ENCODE measurements at regions not wholly inside any gene's neighbourhood (a gene's known extent, or its start where the extent isn't known, plus 50 kb on each side); places are given as distances from the start of the nearest gene placed in this dataset.
"Not testable (repeated sequence)": the region's sequence is repeated elsewhere in the genome, so short reads cannot be mapped to it uniquely, and the experiment has no call there.

DNA sequence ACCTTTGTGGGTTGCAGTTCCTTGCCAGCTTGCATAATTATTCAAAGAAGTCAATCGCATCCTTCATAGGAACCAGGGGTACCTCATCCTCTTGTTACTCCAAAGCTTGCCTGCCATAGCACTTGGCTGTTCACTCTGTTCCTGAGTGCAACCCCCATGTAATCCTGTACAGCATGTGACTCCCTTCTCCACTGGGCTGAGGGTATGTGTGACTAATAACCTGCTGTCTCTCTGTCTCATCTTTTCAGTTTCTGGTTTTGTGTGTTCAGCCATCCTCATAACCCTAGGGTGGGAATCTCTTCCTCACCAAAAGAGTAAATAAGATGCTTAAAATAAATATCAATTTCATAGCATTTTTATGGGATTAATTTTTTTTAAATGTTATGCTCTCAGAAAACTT lies 351.9 kb downstream of the S1PR1 start:
- TF ChIP-seq, protein P1, sequence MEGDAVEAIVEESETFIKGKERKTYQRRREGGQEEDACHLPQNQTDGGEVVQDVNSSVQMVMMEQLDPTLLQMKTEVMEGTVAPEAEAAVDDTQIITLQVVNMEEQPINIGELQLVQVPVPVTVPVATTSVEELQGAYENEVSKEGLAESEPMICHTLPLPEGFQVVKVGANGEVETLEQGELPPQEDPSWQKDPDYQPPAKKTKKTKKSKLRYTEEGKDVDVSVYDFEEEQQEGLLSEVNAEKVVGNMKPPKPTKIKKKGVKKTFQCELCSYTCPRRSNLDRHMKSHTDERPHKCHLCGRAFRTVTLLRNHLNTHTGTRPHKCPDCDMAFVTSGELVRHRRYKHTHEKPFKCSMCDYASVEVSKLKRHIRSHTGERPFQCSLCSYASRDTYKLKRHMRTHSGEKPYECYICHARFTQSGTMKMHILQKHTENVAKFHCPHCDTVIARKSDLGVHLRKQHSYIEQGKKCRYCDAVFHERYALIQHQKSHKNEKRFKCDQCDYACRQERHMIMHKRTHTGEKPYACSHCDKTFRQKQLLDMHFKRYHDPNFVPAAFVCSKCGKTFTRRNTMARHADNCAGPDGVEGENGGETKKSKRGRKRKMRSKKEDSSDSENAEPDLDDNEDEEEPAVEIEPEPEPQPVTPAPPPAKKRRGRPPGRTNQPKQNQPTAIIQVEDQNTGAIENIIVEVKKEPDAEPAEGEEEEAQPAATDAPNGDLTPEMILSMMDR (IDR thresholded peaks at IDR 0.05), result no peak
- TF ChIP-seq EZH2 (IDR thresholded peaks at IDR 0.05), result no peak
- no peak for TF ChIP-seq EZH2phosphoT487 (IDR thresholded peaks at IDR 0.05)

DNA sequence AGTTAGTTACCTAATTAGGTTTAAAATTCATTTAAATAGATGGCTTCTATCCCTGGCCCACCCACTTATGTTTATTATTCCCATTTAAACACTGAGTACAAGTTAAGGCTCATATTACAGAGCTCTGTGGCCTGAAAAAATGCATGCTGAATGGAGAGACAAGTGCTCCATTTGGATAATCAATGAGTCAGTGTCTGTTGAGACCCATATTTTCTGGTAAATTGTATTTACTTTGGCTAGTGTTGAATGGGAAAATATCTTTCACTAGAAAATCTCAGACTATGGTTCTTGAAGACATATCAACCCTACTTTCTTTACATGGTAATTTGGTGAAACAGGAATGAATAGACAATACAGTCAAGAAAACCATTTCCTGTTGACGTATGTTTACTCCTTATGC lies 356.0 kb downstream of the S1PR1 start:
- Histone ChIP-seq H3K4me3 (no peak overlapping the region), H2AFZ (replicated peaks) (no peak overlapping the region), H3F3A (ENCODE audit: low read depth) (no peaks in the 10 kb centered on the region), H3K4me2 (no peak overlapping the region), H3K27ac (no peak overlapping the region), H4K20me1 (ENCODE audit: low read depth) (no peaks in the 10 kb centered on the region), H3K9ac (no peak overlapping the region), H3K79me2 (ENCODE audit: low read depth) (no peaks in the 10 kb centered on the region), H3K4me1 (no peaks in the 10 kb centered on the region), H3K36me3 (no peaks in the 10 kb centered on the region), H3K27me3 (no peaks in the 10 kb centered on the region), H3K9me3 (ENCODE audit: low read depth) (no peaks in the 10 kb centered on the region)
- no peak overlapping the region for H3K27ac Mint-ChIP-seq
- TF ChIP-seq, protein P1 (IDR thresholded peaks at IDR 0.05), result no peak
- TF ChIP-seq EZH2 (IDR thresholded peaks at IDR 0.05), result no peak
- TF ChIP-seq EZH2phosphoT487 (IDR thresholded peaks at IDR 0.05), result no peak
- no peak for DNase-seq (ENCODE audit: low spot score)
- no peaks in the 10 kb centered on the region for H3K36me3 Mint-ChIP-seq
- H3K4me3 Mint-ChIP-seq, result no peak overlapping the region
- H3K4me1 Mint-ChIP-seq, result no peaks in the 10 kb centered on the region
- H3K9me3 Mint-ChIP-seq, result no peaks in the 10 kb centered on the region
- H3K27me3 Mint-ChIP-seq (ENCODE audit: insufficient read depth, low read depth), result no peaks in the 10 kb centered on the region

More for the DNA sequence above, 351.9 kb downstream of the S1PR1 start:
- Histone ChIP-seq H3K27me3 (no peaks in the 10 kb centered on the region), H3K4me3 (no peak overlapping the region), H4K20me1 (ENCODE audit: low read depth) (no peaks in the 10 kb centered on the region), H2AFZ (replicated peaks) (no peak overlapping the region), H3F3A (ENCODE audit: low read depth) (no peaks in the 10 kb centered on the region), H3K4me2 (no peak overlapping the region), H3K9me3 (ENCODE audit: low read depth) (no peaks in the 10 kb centered on the region), H3K36me3 (no peaks in the 10 kb centered on the region), H3K27ac (no peak overlapping the region), H3K79me2 (ENCODE audit: low read depth) (no peaks in the 10 kb centered on the region), H3K4me1 (no peaks in the 10 kb centered on the region), H3K9ac (no peak overlapping the region)
- H3K4me1 Mint-ChIP-seq, result no peaks in the 10 kb centered on the region
- H3K36me3 Mint-ChIP-seq, result no peaks in the 10 kb centered on the region
- no peaks in the 10 kb centered on the region for H3K9me3 Mint-ChIP-seq
- H3K27ac Mint-ChIP-seq, result no peak overlapping the region
- H3K4me3 Mint-ChIP-seq, result no peak overlapping the region
- no peak for DNase-seq (ENCODE audit: low spot score)
- no peaks in the 10 kb centered on the region for H3K27me3 Mint-ChIP-seq (ENCODE audit: insufficient read depth, low read depth)

DNA sequence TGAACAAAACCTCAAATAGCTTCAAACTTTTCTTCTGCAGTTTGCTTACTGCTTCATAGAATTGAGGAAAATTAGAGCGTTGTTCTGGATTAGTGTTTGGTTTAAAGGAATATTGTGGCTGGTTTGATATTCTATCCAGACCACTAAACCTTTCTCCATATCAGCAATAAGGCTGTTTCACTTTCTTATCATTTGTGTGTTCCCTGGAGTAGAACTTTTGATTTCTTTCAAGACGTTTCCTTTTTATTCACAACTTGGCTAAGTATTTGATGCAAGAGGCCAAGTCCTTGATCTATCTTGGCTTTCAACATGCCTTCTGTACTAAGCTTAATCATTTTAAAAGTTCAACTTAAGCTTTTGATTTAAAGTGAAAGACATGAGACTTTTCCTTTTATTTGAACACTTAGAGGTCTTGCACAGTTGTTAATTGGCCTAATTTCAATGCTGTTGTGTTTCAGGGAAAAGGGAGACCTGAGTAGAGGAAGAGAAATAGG lies 359.1 kb downstream of the S1PR1 start:
- H3K9me3 ChIP-seq (ENCODE audit: low read depth), result no peaks in the 10 kb centered on the region
- Mint-ChIP-seq H3K4me3 (no peak overlapping the region), H3K27me3 (ENCODE audit: insufficient read depth, low read depth) (no peaks in the 10 kb centered on the region), H3K27ac (no peak overlapping the region), H3K4me1 (no peaks in the 10 kb centered on the region), H3K9me3 (no peaks in the 10 kb centered on the region), H3K36me3 (no peaks in the 10 kb centered on the region)
- TF ChIP-seq, protein P1 (IDR thresholded peaks at IDR 0.05), result no peak
- H2AFZ ChIP-seq (replicated peaks), result no peak overlapping the region
- no peak overlapping the region for H3K9ac ChIP-seq
- H3K4me2 ChIP-seq, result no peak overlapping the region
- no peaks in the 10 kb centered on the region for H3K79me2 ChIP-seq (ENCODE audit: low read depth)
- DNase-seq (ENCODE audit: low spot score), result no peak
- no peaks in the 10 kb centered on the region for H3K36me3 ChIP-seq
- H3F3A ChIP-seq (ENCODE audit: low read depth), result no peaks in the 10 kb centered on the region
- H4K20me1 ChIP-seq (ENCODE audit: low read depth), result no peaks in the 10 kb centered on the region
- no peaks in the 10 kb centered on the region for H3K27me3 ChIP-seq
- H3K4me3 ChIP-seq, result no peak overlapping the region
- no peaks in the 10 kb centered on the region for H3K4me1 ChIP-seq
- H3K27ac ChIP-seq, result no peak overlapping the region

DNA sequence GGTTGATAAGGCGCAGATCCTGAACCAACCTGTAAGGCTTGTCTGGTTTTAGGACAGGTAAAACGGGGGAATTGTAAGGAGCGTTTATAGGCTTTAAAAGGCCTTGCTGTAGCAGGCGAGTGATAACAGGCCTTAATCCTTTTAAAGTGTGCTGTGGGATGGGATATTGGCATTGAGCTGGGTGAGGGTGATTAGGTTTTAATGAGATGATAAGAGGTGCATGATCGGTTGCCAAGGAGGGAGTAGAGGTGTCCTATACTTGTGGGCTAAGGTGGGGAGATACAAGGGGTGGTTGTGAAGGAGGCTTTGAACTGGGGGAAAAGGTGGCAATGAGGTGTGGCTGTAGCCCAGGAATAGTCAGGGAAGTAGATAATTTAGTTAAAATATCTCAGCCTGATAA lies 363.8 kb downstream of the S1PR1 start:
- not testable (repeated sequence) for H3K27ac ChIP-seq; H3K4me1 Mint-ChIP-seq; H3K4me2 ChIP-seq; H3K9me3 Mint-ChIP-seq; H3K4me3 Mint-ChIP-seq; H3F3A ChIP-seq (ENCODE audit: low read depth); H3K36me3 Mint-ChIP-seq; H3K27ac Mint-ChIP-seq; H3K4me3 ChIP-seq; H3K36me3 ChIP-seq; H3K4me1 ChIP-seq; H4K20me1 ChIP-seq (ENCODE audit: low read depth); H3K27me3 Mint-ChIP-seq (ENCODE audit: insufficient read depth, low read depth); H3K27me3 ChIP-seq; H3K9ac ChIP-seq; DNase-seq (ENCODE audit: low spot score); H3K79me2 ChIP-seq (ENCODE audit: low read depth); H3K9me3 ChIP-seq (ENCODE audit: low read depth); H2AFZ ChIP-seq (replicated peaks)

Measured in neural progenitor cell (in vitro differentiated cells).